SK-N-SH treated with all-trans-retinoic acid at 6 μM for 48 hours (cell line): ENCODE measurements at regions not wholly inside any gene's neighbourhood (a gene's known extent, or its start where the extent isn't known, plus 50 kb on each side); places are given as distances from the start of the nearest gene placed in this dataset.

Source experiments
- ARNTL ChIP-seq: fragments of 450-650 bp; formaldehyde crosslinking; IDR thresholded peaks from 2 replicates; pipeline ENCODE4 v1.5.0; 2020; ENCODE audit warnings: low read depth, mild to moderate bottlenecking, moderate library complexity, borderline replicate concordance
- BACH2 ChIP-seq: fragments of 250-450 bp; sonication (Bioruptor Pico); IDR thresholded peaks from 2 replicates; pipeline ENCODE4 v1.9.0; 2021; ENCODE audit warnings: mild to moderate bottlenecking, borderline replicate concordance
- CSDC2 ChIP-seq: fragments of 250-450 bp; sonication (Bioruptor Pico); IDR thresholded peaks from 2 replicates; pipeline ENCODE4 v1.5.0; 2020; ENCODE audit warnings: mild to moderate bottlenecking, moderate library complexity
- ISL1 ChIP-seq: fragments of 250-450 bp; sonication (Bioruptor Pico); IDR thresholded peaks from 2 replicates; pipeline ENCODE4 v2.1.2; 2022; ENCODE audit warnings: mild to moderate bottlenecking, moderate library complexity
- OSR1 ChIP-seq: fragments of 250-450 bp; sonication (Bioruptor Pico); IDR thresholded peaks from 2 replicates; pipeline ENCODE4 v1.8.0; 2022; ENCODE audit warnings: moderate library complexity, mild to moderate bottlenecking, inconsistent platforms
- PATZ1 ChIP-seq: fragments of 250-450 bp; sonication (Bioruptor Pico); IDR thresholded peaks from 2 replicates; pipeline ENCODE4 v1.8.0; 2020; ENCODE audit warnings: mild to moderate bottlenecking, moderate library complexity, borderline replicate concordance
- RARB ChIP-seq: fragments of 250-450 bp; sonication (Bioruptor Pico); IDR thresholded peaks from 2 replicates; pipeline ENCODE4 v1.8.0; 2021; ENCODE audit warnings: mild to moderate bottlenecking, moderate library complexity
- TCF4 ChIP-seq: fragments of 250-450 bp; sonication (Bioruptor Pico); IDR thresholded peaks from 2 replicates; pipeline ENCODE4 v1.8.0; 2021; ENCODE audit warnings: mild to moderate bottlenecking, moderate library complexity, borderline replicate concordance
- TOX ChIP-seq: fragments of 250-450 bp; sonication (Bioruptor Pico); IDR thresholded peaks from 2 replicates; pipeline ENCODE4 v1.8.0; 2021; ENCODE audit warnings: mild to moderate bottlenecking, moderate library complexity, borderline replicate concordance
- ZFP3 ChIP-seq: fragments of 250-450 bp; sonication (Bioruptor Pico); IDR thresholded peaks from 2 replicates; pipeline ENCODE4 v1.5.0; 2020; ENCODE audit warnings: mild to moderate bottlenecking, moderate library complexity
- ZNF8 ChIP-seq: fragments of 450-650 bp; formaldehyde crosslinking; IDR thresholded peaks from 2 replicates; pipeline ENCODE4 v1.5.0; 2020; ENCODE audit warnings: mild to moderate bottlenecking, moderate library complexity
- TF ChIP-seq, protein P1 (sequence below): fragments of 250-450 bp; sonication (Bioruptor Pico); IDR thresholded peaks from 2 replicates; pipeline ENCODE4 v1.5.1; 2020; ENCODE audit warnings: low read depth, mild to moderate bottlenecking, moderate library complexity

DNA sequence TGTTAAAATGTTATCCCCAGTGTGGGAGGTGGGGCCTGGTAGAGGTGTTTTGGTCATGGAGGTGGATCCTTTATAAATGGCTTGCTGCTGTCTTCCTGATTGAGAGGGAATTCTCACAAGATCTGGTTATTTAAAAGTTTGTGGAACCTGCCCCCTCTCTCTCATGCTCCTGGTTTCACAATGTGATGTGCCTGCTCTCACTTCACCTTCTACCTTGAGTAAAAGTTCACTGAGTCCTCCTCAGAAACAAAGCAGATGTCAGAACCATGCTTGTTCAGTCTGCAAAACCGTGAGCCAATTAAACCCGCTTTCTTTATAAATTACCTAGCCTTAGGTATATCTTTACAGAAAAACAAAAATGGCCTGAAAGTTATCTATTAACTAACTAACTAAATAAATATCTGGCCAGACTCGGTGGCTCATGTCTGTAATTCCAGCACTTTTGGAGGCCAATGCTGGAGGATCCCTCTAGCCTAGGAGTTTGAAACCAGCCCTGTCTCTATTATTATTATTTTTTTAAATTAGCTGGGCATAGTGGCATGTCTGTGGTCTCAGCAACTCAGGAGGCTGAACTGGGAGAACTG, 1067.4 kb downstream of the CDH9 start:
- no peak for TF ChIP-seq ISL1 (CRISPR knock-in tag)
- TF ChIP-seq PATZ1 (CRISPR knock-in tag) = no peak
- no peak for TF ChIP-seq ZNF8 (CRISPR knock-in tag)
- TF ChIP-seq BACH2 (CRISPR knock-in tag) = no peak
- TF ChIP-seq, protein P1, sequence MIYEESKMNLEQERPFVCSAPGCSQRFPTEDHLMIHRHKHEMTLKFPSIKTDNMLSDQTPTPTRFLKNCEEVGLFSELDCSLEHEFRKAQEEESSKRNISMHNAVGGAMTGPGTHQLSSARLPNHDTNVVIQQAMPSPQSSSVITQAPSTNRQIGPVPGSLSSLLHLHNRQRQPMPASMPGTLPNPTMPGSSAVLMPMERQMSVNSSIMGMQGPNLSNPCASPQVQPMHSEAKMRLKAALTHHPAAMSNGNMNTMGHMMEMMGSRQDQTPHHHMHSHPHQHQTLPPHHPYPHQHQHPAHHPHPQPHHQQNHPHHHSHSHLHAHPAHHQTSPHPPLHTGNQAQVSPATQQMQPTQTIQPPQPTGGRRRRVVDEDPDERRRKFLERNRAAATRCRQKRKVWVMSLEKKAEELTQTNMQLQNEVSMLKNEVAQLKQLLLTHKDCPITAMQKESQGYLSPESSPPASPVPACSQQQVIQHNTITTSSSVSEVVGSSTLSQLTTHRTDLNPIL = no peak
- TF ChIP-seq CSDC2 (CRISPR knock-in tag) = no peak
- no peak for TF ChIP-seq ZFP3 (CRISPR knock-in tag)
- no peak for TF ChIP-seq RARB (CRISPR knock-in tag)
- no peak for TF ChIP-seq TCF4 (CRISPR knock-in tag)
- no peak for TF ChIP-seq TOX (CRISPR knock-in tag)
- TF ChIP-seq OSR1 (CRISPR knock-in tag) = no peak
- TF ChIP-seq ARNTL (CRISPR knock-in tag) = no peak
